ENCODE measurements at regions not wholly inside any gene's neighbourhood (a gene's known extent, or its start where the extent isn't known, plus 50 kb on each side); places are given as distances from the start of the nearest gene placed in this dataset.

- TF ChIP-seq CTCF (IDR thresholded peaks at IDR 0.05) = peak; percentile 38 to 66 (median 59)
- TF ChIP-seq POLR2A (IDR thresholded peaks at IDR 0.05) = no peak
These were observed 479.1 kb upstream of the MIR17HG start for GRCh38 chr13:90868321-90868920.
